Stimulated activated CD4-positive, alpha-beta T cell treated with anti-CD3 and anti-CD28 coated beads, Interleukin-12 subunit alpha, Interleukin-12 subunit beta, amount 100 ng/mL, for 48 hours (primary cell): ENCODE measurements at regions not wholly inside any gene's neighbourhood (a gene's known extent, or its start where the extent isn't known, plus 50 kb on each side); places are given as distances from the start of the nearest gene placed in this dataset.
"Not testable (repeated sequence)": the region's sequence is repeated elsewhere in the genome, so short reads cannot be mapped to it uniquely, and the experiment has no call there.

Experiments
- DNase-seq, 3 donors: peaks; one replicate each; pipeline ENCODE4 v3.0.0-alpha.2; 2020; ENCODE audit warnings: low read depth in 2 of 3, low spot score in 1 of 3

GRCh38 chr14:37650356-37651037 lies 55.1 kb downstream of the TTC6 start:
- no peak for DNase-seq

GRCh38 chr14:37652042-37652441 lies 56.6 kb downstream of the TTC6 start:
- DNase-seq: no peak

GRCh38 chr14:37655418-37655817 lies 60.0 kb downstream of the TTC6 start:
- DNase-seq: no peak

- no peak for DNase-seq
Observed at GRCh38 chr14:37658156-37658555, 62.7 kb downstream of the TTC6 start.

GRCh38 chr14:37663498-37663897 lies 68.1 kb downstream of the TTC6 start:
- no peak for DNase-seq

GRCh38 chr14:37665479-37665878 lies 70.0 kb downstream of the TTC6 start:
- DNase-seq: no peak

GRCh38 chr14:37665951-37666350 lies 70.5 kb downstream of the TTC6 start:
- DNase-seq: no peak

- no peak for DNase-seq
Observed at GRCh38 chr14:37668646-37669045, 73.2 kb downstream of the TTC6 start.

GRCh38 chr14:37669242-37669641 lies 73.8 kb downstream of the TTC6 start:
- no peak for DNase-seq

GRCh38 chr14:37673439-37673838 lies 78.0 kb downstream of the TTC6 start:
- no peak for DNase-seq

GRCh38 chr14:37678916-37679315 lies 83.5 kb downstream of the TTC6 start:
- no peak for DNase-seq

GRCh38 chr14:37681486-37681885 lies 86.1 kb downstream of the TTC6 start:
- DNase-seq: no peak

- not testable (repeated sequence) for DNase-seq
Observed at GRCh38 chr14:37692680-37693079, 97.3 kb downstream of the TTC6 start.

GRCh38 chr14:37693420-37693819 lies 98.0 kb downstream of the TTC6 start:
- DNase-seq: not testable (repeated sequence)

GRCh38 chr14:37695866-37696265 lies 100.4 kb downstream of the TTC6 start:
- DNase-seq: no peak

GRCh38 chr14:37697489-37698121 lies 102.2 kb downstream of the TTC6 start:
- no peak for DNase-seq

- no peak for DNase-seq
Observed at GRCh38 chr14:37698840-37699777, 103.7 kb downstream of the TTC6 start.

- no peak for DNase-seq
Observed at GRCh38 chr14:37707716-37708115, 112.3 kb downstream of the TTC6 start.

GRCh38 chr14:37708481-37708880 lies 113.1 kb downstream of the TTC6 start:
- DNase-seq: no peak

GRCh38 chr14:37709419-37710195 lies 114.2 kb downstream of the TTC6 start:
- DNase-seq: no peak

GRCh38 chr14:37711356-37711830 lies 116.0 kb downstream of the TTC6 start:
- no peak for DNase-seq
